DOHH2 (cell line): ENCODE measurements at regions not wholly inside any gene's neighbourhood (a gene's known extent, or its start where the extent isn't known, plus 50 kb on each side); places are given as distances from the start of the nearest gene placed in this dataset.

Experiments
- H3F3A ChIP-seq: fragments of 200-600 bp; sonication (generic), shearing (Covaris generic); 2 replicates; pipeline ENCODE4 v1.6.0; 2016; ENCODE audit warnings: antibody characterized with exemption, mild to moderate bottlenecking; ENCODE audit not compliant: control insufficient read depth, insufficient read depth
- H3K27ac ChIP-seq: fragments of 200-600 bp; sonication (generic); 2 replicates; pipeline ENCODE4 v1.5.1; 2014; ENCODE audit warnings: low read depth, mild to moderate bottlenecking, low read length, moderate library complexity
- H3K27me3 ChIP-seq: fragments of 200-600 bp; sonication (generic); 2 replicates; pipeline ENCODE4 v1.6.1; 2014; ENCODE audit warnings: mild to moderate bottlenecking, low read length, mixed read lengths; ENCODE audit not compliant: control insufficient read depth
- H3K36me3 ChIP-seq: fragments of 200-600 bp; sonication (generic); 2 replicates; pipeline ENCODE4 v1.6.1; 2014; ENCODE audit warnings: mild to moderate bottlenecking, low read length, moderate library complexity, mixed read lengths; ENCODE audit not compliant: control insufficient read depth
- H3K4me1 ChIP-seq: fragments of 200-600 bp; sonication (generic); 2 replicates; pipeline ENCODE4 v1.6.1; 2014; ENCODE audit warnings: mild to moderate bottlenecking, low read length, mixed read lengths; ENCODE audit not compliant: control insufficient read depth
- H3K4me2 ChIP-seq: fragments of 200-600 bp; sonication (generic); 2 replicates; pipeline ENCODE4 v1.6.0; 2014; ENCODE audit warnings: mild to moderate bottlenecking, low read length, moderate library complexity
- H3K4me3 ChIP-seq: fragments of 200-600 bp; sonication (generic); 2 replicates; pipeline ENCODE4 v1.5.1; 2014; ENCODE audit warnings: mild to moderate bottlenecking, low read length, mixed read lengths
- H3K79me2 ChIP-seq: fragments of 200-600 bp; sonication (generic); 2 replicates; pipeline ENCODE4 v1.6.1; 2014; ENCODE audit warnings: mild to moderate bottlenecking, low read length, mixed read lengths; ENCODE audit not compliant: control insufficient read depth
- H3K9me2 ChIP-seq: fragments of 200-600 bp; sonication (generic); replicated peaks from 2 replicates; pipeline ENCODE4 v1.6.1; 2014; ENCODE audit warnings: mild to moderate bottlenecking, low read length, mixed read lengths; ENCODE audit not compliant: control insufficient read depth
- H3K9me3 ChIP-seq: fragments of 200-600 bp; sonication (generic); 2 replicates; pipeline ENCODE4 v1.6.1; 2014; ENCODE audit warnings: antibody characterized with exemption, low read length, mixed read lengths; ENCODE audit not compliant: control insufficient read depth, insufficient read depth
- H4K20me1 ChIP-seq: fragments of 200-600 bp; sonication (generic); 2 replicates; pipeline ENCODE4 v1.6.0; 2014; ENCODE audit warnings: low read depth, mild to moderate bottlenecking, antibody characterized with exemption, low read length, moderate library complexity; ENCODE audit not compliant: control insufficient read depth, insufficient read depth
- EZH2phosphoT487 ChIP-seq: fragments of 200-600 bp; sonication (generic); IDR thresholded peaks from 2 replicates; pipeline ENCODE4 v1.6.1; 2017; ENCODE audit warnings: borderline replicate concordance, mild to moderate bottlenecking, antibody characterized with exemption, low read length, moderate library complexity, mixed read lengths
- TF ChIP-seq, protein P1 (sequence below): fragments of 200-600 bp; sonication (generic); IDR thresholded peaks from one replicate; pipeline ENCODE4 v1.5.1; 2014; ENCODE audit warnings: antibody characterized with exemption, mild to moderate bottlenecking, low read depth, low read length; ENCODE audit not compliant: poor library complexity, severe bottlenecking

DNA sequence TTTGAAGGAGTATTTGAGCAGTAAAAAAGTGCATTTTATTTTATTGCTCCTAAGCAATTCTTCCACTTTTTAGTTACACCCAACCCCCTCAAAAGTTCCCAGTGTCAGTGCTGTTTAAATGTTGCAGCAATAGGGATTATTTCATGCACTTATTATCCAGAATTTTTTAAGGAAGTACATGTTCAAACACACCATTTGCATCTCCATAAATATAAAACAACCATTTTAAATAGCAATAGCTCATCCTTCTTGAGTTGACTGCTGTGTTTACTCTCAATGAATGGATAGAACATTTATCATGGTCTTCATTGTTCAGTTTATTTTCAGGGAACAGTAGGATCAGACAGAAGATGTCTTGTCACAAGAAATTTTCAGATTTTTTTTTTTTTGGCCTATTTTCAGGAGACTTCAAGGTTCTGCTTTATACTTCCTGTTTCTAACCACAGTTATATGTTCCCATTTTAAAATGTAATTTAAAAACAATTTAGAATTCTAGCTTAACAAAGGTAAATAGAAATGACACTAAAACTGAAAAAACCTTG lies 171.9 kb downstream of the TMA16 start:
- Histone ChIP-seq H3K4me2 (peak overlapping the region; percentile 94), H4K20me1 (no peaks in the 10 kb centered on the region), H3K79me2 (no peaks in the 10 kb centered on the region), H3K4me3 (peak overlapping the region; percentile 25), H3K9me3 (no peaks in the 10 kb centered on the region), H3F3A (peaks cover 49% of the 10 kb centered on the region), H3K36me3 (0 out of 2 replicates have a peak, but pooled peaks cover 4% of the 10 kb centered on the region), H3K9me2 (no peaks in the 10 kb centered on the region), H3K27me3 (no peaks in the 10 kb centered on the region), H3K4me1 (peaks cover 94% of the 10 kb centered on the region), H3K27ac (peak overlapping the region; percentile 96)
- TF ChIP-seq EZH2phosphoT487: no peak
- TF ChIP-seq, protein P1, sequence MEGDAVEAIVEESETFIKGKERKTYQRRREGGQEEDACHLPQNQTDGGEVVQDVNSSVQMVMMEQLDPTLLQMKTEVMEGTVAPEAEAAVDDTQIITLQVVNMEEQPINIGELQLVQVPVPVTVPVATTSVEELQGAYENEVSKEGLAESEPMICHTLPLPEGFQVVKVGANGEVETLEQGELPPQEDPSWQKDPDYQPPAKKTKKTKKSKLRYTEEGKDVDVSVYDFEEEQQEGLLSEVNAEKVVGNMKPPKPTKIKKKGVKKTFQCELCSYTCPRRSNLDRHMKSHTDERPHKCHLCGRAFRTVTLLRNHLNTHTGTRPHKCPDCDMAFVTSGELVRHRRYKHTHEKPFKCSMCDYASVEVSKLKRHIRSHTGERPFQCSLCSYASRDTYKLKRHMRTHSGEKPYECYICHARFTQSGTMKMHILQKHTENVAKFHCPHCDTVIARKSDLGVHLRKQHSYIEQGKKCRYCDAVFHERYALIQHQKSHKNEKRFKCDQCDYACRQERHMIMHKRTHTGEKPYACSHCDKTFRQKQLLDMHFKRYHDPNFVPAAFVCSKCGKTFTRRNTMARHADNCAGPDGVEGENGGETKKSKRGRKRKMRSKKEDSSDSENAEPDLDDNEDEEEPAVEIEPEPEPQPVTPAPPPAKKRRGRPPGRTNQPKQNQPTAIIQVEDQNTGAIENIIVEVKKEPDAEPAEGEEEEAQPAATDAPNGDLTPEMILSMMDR: no peak

- peaks cover 57% of the 10 kb centered on the region for H3K4me1 ChIP-seq
- TF ChIP-seq EZH2phosphoT487: no peak
- TF ChIP-seq, protein P1: peak; percentile 36
- H3K27ac ChIP-seq: no peak overlapping the region
- no peaks in the 10 kb centered on the region for H3K9me3 ChIP-seq
- H3K36me3 ChIP-seq: no peaks in the 10 kb centered on the region
- no peak overlapping the region for H3K4me3 ChIP-seq
- no peaks in the 10 kb centered on the region for H4K20me1 ChIP-seq
- no peaks in the 10 kb centered on the region for H3K79me2 ChIP-seq
- no peaks in the 10 kb centered on the region for H3K9me2 ChIP-seq
- H3K27me3 ChIP-seq: no peaks in the 10 kb centered on the region
- peak overlapping the region; percentile 19; the same call in 1 of the 2 replicates for H3K4me2 ChIP-seq
- no peaks in the 10 kb centered on the region for H3F3A ChIP-seq
Observed at GRCh38 chr4:163672751-163673150, 178.3 kb downstream of the TMA16 start.

GRCh38 chr4:163673848-163674697 lies 179.6 kb downstream of the TMA16 start:
- H3F3A ChIP-seq: no peaks in the 10 kb centered on the region
- no peaks in the 10 kb centered on the region for H3K79me2 ChIP-seq
- H3K4me1 ChIP-seq: peaks cover 55% of the 10 kb centered on the region
- no peaks in the 10 kb centered on the region for H3K9me3 ChIP-seq
- H3K27me3 ChIP-seq: no peaks in the 10 kb centered on the region
- no peaks in the 10 kb centered on the region for H3K36me3 ChIP-seq
- H3K27ac ChIP-seq: no peak overlapping the region
- TF ChIP-seq EZH2phosphoT487: no peak
- TF ChIP-seq, protein P1: no peak
- H3K4me3 ChIP-seq: no peak overlapping the region
- peak overlapping the region; percentile 26 for H3K4me2 ChIP-seq
- no peaks in the 10 kb centered on the region for H3K9me2 ChIP-seq
- H4K20me1 ChIP-seq: no peaks in the 10 kb centered on the region
